ENCODE measurements at regions not wholly inside any gene's neighbourhood (a gene's known extent, or its start where the extent isn't known, plus 50 kb on each side); places are given as distances from the start of the nearest gene placed in this dataset.
"Not testable (repeated sequence)": the region's sequence is repeated elsewhere in the genome, so short reads cannot be mapped to it uniquely, and the experiment has no call there.

DNA sequence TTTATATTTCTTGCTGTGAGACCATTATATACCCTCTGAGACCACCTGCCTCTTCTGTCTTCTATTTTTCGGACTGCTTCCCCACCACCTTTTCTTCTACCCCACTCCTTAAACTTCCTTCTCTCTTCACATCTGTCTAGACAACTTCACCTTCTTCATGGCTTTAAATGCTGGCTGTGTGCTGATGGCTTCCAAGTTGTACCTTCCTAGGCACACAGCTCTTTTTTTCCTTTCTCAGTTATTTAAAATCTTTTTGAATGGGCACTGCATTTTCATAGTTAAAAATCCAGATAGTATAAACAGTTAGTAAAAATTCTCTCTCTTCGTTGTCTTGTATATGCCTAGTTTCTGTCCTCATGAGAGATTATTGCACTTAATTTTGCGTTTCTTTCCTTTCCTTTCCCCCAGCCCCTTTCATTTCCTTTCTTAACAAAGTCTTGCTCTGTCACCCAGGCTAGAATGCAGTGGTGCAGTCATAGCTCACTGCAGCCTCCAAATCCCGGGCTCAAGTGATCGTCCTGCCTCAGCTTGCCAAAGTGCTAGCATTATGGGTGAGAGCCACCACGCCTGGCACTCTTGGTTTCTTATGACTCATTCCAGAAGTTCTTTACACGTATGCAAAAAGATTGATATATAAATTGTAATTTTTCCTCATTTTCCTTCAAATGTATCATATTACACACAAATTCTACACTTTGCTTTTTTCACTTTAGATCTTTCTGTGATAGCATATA lies 114.3 kb downstream of the NPIPB5 start:
- ATAC-seq (no peak), DNase-seq (ENCODE audit: low spot score) (no peak)

DNA sequence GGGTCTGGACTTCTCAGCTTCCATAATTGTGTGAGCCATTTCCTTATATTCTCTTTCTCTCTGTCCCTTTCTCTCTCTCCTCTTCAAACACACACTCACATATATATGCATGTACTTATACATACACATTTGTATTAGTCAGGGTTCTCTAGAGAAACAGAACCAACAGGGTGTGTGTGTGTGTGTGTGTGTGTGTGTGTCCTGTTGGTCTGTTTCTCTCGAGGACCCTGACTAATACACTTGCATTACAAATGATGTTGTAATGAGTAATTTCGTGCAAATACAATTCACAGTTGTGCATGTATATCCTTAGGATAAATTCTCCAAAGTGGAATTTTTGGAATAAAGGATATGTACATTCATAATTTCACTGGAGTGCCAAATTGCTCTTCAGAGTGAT lies 115.3 kb downstream of the NPIPB5 start:
- ATAC-seq (no peak), DNase-seq (ENCODE audit: low spot score) (no peak)

DNA sequence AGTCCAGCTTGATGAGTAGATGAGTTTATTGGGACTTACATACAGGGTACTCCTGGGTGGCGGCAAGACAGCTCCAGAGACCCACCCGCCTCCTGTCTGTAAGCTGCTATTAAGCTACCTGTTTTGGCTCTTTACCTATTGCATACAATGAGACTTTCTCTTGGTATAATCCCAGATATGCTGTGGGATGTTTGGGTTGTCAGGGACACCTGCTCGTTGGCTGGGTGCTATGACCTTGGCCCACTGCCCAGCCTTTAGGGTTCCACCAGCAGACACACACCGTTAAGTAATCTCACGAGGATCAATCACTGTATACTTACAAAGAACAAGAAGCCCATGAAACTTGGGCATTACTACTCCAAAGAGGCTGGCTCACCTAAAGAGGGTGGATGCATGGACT lies 116.4 kb downstream of the NPIPB5 start:
- DNase-seq (ENCODE audit: low spot score) (no peak), ATAC-seq (no peak)

DNA sequence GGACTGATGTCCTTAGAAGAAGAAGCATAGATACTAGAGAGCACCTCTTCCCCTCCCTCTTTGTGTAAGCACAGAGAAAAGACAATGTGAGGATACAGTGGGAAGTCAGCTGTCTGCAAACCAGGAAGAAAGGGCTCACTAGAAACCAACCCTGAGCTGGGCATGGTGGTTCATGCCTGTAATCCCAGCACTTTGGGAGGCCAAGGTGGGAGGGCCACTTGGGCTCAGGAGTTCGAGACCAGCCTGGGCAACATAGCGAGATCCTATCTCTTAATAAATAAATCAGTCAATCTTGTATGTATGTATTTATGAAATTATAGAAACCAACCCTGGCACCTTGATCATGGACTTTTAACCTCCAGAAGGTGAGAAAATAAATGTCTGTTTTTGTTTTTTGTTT lies 118.3 kb downstream of the NPIPB5 start:
- ATAC-seq (no peak), DNase-seq (ENCODE audit: low spot score) (no peak)

DNA sequence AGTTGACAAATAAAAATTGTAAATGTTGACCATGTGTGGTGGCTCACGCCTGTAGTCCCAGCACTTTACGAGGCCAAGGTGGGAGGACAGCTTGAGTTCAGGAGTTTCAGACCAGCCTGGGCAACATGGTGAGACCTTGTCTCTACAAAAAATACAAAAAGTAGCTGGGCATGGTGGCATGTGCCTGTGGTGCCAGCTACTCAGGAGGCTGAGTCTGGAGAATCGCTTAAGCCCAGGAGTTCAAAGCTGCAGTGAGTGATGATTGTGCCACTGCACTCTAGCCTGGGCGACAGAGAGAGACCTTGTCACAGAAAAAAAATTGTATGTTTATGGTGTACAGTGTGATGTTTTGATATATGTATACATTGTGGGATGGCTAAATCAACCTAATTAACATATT lies 119.6 kb downstream of the NPIPB5 start:
- ATAC-seq (no peak), DNase-seq (ENCODE audit: low spot score) (no peak)

DNA sequence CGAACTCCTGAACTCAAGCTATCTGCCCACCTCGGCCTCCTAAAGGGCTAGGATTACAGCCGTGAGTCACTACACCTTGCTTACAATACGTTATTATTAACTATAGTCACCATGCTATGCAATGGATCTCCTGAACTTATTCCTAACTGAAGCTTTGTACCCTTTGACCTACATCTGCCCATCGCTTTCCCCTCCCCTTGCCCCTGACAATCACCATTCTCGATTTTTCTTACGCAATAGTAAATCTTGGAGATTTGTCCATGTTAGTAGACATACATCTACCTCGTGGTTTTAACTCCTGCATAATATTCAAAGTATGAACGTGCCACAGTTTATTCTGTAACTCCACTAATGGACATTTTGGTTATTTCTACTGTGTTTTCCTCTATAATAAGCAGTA lies 120.6 kb downstream of the NPIPB5 start:
- ATAC-seq = no peak
- DNase-seq (ENCODE audit: low spot score) = no peak

DNA sequence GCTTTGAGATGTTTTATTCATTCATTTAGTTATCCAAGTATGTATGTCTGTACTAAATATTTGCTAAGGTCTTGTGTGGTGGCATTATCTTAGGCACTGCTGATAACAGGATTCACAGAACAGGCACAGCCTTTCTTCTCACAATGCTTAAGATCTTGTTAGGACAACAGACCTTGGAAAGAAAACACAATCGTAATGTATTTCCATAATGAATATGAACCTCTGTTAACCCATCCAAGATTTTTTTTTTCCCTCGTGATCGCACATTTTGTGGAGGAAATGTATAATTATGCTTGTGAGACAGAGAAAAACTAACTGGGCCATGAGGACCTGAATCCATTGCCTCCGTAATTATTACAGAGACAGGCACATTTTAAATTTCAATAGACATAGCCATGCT lies 121.9 kb downstream of the NPIPB5 start:
- ATAC-seq (no peak), DNase-seq (ENCODE audit: low spot score) (no peak)

DNA sequence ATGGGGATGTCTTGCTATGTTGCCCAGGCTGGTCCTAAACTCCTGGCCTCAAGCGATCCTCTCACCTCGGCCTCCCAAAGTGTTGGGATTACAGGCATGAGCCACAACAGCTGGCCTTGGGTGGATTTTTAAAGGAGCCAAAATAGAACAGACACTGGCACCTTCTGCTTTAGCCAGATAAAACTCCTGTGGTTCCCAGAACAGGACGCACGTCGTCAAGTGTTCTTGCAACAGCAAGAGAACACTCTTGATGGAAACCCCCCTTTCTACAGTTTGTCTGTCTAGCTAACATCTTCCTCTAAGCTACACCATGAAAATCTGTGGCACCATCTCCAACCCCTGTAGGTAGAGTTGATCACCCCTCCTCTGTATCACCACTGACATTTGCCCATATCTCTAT lies 122.6 kb downstream of the NPIPB5 start:
- ATAC-seq (no peak), DNase-seq (ENCODE audit: low spot score) (no peak)

DNA sequence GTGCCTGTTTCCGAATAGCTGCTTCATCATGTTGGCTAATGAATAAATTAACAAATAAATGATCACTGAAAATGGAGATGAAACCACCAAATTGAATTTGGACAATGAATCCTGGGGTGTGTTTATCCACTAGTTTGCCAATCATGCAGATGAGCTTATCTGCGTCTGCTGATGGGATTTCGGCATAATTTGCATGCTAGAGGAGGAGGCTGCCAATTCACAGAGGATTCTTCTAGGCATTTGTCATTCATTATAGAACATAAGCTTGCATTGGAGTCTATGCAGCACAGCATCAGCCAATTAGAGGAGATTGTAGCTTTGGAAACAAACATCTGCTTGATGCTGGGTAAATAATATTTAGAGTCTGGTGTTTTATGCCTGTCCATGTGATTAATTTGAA lies 123.1 kb downstream of the NPIPB5 start:
- no peak for ATAC-seq
- DNase-seq (ENCODE audit: low spot score) = no peak

DNA sequence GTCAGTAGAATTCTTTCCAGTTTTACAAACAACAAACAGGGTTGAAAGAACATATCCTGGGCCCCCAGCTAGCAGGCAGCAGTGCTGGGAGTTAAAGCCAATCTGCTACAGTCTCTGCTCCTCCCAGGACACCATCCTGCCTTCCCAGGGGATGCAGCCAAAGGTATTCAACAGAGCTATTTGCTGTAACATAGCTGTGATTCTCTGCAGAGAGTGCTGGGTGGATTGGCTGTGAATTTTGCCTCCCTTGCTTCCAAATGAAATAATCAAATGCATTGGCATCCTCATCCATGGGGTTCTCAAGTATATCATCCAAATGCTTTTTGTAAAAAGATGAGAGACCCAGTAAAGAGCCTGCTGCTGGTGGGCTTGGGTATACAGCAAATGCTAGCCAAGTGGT lies 124.3 kb downstream of the NPIPB5 start:
- ATAC-seq = no peak

DNA sequence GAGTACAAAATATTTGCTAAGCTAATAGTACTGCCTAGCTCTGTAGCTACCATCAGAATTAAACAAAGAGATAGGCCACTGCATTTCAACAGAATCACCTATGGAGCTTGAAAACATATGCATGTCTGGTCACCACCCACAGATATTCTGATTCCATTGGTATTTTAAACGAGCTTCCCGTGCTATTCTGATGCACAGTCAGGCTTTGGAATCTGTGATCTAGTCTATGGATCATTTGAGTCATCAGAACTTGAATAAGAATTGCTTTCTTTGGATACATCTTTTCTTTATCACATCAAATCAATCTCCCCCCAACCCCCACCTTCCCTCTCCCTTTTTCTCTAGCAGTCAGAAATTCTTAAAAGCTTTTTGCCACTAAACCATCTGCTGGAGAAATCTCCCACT lies 124.7 kb downstream of the NPIPB5 start:
- DNase-seq (ENCODE audit: low spot score) = no peak
- ATAC-seq = no peak

More for the DNA sequence above, 124.3 kb downstream of the NPIPB5 start:
- DNase-seq (ENCODE audit: low spot score) = no peak

DNA sequence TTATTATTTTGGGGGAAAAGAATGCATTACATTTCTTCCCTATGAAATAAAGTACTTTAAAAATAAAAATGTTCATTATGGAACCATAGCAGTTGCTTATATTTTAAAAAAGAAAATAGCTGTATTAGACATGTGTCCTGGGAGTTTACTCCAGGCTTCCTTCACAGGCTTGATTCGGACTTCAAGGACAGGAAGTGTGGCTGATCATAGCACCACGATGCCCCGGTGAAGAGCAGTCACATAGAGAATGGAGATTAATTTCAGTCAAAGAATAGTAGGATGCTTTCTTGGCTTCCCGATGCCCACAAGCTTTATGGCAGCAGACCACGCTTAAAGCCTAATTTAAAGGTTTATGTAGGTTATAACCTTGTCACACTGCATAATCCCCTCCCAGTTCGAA lies 125.1 kb downstream of the NPIPB5 start:
- no peak for ATAC-seq
- no peak for DNase-seq (ENCODE audit: low spot score)

DNA sequence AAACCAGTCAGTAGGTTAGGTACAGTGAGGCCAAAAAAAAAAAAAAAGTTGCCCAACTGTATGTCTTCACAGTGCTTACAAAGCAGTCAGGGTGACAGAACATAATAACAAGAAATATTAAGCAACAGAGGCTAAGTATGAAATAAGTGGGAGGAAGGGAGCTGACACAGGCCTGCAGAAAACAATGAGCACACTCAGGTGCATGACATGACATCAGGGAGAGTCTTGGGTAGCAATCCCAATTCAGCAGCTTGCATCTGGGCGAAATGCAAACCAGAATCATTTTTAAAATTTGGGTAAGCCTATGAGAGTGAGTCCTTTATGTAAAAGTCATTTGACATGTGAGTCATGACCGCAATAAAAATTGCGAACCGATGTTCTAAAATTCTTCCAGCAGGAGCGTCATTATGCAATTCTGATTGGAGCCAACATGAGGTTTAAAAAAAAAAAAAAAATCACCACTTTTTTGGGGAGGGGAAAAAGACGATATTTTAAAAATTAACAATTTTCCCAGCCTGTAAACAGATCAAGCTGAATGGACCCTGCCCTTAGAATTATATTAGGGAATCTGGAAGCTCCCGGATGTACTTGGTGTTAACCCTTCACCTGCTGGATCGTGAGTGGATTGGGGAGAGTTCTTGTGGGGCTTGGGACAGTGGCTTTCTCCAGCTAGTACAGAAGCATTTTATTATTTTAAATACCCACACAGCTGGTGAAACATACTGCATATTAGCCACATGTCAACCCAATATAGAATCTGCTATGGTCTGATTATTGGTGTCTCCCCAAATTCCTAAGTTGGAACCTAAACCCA lies 127.9 kb downstream of the NPIPB5 start:
- no peak for DNase-seq (ENCODE audit: low spot score)
- no peak for ATAC-seq

DNA sequence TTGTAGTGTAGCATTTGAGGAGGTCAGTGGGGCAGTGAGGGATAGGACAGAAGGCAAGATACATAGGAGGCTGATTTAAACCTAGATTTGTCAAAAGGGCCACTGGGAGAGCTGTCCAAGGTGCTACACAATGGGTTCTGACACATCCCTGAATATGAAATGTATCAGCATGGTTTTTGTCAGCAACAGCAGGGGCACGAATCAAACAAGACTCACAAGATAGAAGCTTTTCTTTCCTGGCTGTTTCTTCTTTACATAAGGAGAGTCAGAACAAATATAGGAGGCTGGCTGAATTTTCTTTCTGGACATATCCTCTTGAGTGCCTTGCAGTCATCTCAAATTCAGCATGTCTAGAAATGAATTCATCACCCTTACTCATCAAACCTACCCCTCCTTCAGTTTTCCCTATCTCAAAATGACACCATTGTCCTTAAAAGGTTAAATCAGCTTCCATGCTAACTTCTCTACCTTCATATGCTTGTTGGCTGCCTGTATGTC lies 130.5 kb downstream of the NPIPB5 start:
- no peak for DNase-seq (ENCODE audit: low spot score)
- ATAC-seq = peak; percentile 40

DNA sequence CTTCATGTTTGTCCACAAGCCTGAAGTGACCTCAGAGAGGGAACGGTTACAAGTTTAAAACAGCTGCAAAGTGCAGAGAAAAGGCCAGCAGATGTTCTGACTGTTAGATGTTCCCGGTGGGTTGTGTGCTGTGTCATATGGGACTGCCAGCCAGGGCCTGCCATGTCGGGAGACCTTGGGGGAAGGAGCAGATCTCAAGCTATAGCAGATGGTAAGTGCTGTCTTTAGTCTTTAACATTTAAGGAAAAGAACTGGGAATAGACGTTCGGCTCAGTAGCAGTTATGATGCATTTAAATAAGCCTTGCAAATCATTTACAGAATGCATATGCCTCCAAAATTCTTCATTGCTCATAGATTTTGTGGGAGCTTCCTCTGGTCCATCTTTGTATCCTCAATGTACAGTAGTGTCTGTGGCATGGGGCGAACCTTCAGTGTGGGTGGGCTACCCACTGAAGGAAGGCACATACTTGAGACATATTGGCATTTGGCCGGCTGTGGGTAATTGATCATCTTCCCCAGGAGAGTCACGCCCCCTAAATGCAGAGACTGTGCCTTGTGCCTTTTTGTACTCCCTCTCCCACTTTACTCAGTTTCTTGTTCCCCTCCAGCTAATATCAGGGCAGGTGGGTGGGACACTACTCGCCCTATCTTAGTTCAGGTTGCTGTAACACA lies 131.9 kb downstream of the NPIPB5 start:
- DNase-seq (ENCODE audit: low spot score) = no peak
- no peak for ATAC-seq

DNA sequence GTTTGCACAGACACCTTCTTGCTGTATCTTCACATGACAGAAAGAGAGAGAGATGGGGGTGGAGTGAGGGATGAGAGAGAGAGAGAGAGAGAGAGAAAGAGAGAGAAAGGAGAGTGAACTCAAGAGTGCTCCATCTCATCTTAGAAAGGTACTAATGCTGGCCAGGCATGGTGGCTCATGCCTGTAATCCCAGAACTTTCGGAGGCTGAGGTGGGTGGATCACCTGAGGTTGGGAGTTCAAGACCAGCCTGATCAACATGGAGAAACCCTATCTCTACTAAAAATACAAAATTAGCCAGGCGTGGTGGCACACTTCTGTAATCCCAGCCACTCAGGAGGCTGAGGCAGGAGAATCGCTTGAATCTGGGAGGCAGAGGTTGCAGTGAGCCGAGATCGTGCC lies 132.5 kb downstream of the NPIPB5 start:
- not testable (repeated sequence) for DNase-seq (ENCODE audit: low spot score); ATAC-seq

DNA sequence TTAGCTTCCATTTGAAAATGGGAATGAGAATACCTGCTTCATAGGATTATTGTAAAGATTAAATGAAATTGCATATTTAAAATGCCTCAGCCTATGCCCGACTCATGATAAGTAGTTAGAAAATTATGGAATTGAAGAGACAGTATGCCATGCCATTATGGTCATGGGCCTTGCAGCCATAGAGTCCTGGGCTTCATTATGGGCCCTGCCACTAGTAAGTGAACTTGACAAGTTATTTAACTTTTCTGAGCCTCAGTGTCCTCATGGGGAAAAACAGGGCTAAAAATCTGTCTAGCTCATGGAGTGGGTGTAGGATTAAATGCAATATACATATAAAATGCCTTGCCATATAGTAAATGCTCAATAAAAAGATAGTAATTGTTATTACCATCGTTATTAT lies 133.2 kb downstream of the NPIPB5 start:
- DNase-seq (ENCODE audit: low spot score) = no peak
- ATAC-seq = no peak

DNA sequence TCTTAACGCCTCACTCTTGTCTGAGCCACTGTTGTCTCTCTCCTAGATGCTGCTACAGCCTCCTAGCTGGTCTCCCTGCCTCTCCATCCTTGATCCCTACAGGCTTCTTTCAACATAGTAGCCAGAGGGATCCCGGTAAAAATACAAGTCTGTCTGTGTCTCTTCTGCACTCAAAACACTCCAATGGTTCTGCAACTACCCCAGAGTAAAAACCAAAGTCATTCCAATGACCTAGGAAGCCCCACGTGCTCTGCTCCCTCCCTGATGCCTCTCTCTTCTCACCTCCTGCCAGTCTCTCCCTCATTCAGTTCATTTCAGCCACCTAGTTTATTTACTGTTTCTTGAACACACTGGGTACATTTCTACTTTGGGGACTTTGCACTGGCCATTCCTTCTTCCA lies 135.2 kb downstream of the NPIPB5 start:
- ATAC-seq (no peak), DNase-seq (ENCODE audit: low spot score) (no peak)

DNA sequence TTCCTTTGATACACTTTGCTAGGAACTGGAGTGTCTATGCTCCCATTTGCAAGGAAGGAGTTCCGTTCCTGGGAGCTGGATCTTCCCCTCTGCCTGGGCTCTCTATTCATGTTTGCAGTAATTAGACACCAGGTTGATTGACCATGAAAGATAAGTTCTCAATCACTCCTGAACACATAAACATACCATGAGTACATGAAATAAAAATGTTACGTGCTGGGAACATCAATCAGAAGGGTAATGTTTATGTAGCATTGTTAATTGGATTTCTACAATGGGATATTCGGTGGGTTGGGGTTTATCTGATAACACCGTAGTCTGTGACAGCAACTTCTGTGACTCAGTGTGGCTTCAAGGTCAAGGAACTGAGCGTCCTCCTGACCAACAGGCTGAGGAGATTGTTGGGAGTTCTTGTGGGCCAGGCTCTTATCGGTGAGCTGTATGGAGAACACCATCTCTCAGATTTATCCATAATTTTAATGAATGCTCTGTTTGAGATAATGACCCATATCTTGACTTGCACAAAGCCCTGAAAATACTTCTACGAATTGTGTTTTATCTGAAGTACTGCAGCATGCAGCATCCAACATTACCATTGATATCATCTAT lies 136.4 kb downstream of the NPIPB5 start:
- no peak for ATAC-seq

DNA sequence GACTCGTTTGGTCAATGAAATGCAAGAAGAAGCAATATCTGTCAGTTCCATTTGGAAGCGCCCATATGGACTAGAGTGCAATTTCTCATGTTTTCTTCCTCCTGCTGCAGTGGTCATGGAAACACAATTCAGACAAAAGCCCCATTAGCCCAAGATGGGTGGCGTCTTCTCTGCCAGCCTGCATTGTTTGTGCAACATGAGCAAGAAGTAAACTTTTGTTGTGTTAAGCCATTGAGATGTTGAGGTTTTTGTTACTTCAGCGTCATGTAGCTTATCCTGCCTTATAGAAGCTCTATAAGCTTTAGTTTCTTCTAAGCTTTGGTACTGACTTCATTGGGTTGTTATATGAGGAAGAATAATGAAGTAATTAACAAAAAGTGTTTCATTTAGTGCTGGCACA lies 137.4 kb downstream of the NPIPB5 start:
- DNase-seq (ENCODE audit: low spot score) (no peak), ATAC-seq (no peak)

More for the DNA sequence above, 136.4 kb downstream of the NPIPB5 start:
- DNase-seq (ENCODE audit: low spot score) = no peak

DNA sequence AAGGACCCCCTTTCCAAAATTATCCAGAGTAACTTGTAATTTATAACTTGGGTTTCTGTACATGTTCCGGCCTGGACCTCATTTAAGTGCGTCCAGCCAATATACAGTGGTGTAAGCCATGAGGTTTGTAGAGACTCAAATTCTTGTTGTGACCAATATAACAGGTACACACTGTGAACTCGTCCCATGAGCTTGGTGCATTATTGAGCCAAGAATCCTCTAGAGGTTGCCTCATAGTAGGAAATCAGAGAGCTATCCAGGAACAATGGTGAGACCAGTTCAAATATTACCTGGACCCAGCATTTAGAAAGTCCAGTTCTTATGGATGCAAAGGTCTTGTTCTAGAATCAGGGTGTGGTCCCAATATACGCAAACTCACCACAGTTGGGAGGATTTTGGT lies 138.2 kb downstream of the NPIPB5 start:
- no peak for DNase-seq (ENCODE audit: low spot score)
- no peak for ATAC-seq

All from left lobe of liver (tissue), 2 donors.